Subcutaneous abdominal adipose tissue (tissue), 5 donors: ENCODE measurements at regions not wholly inside any gene's neighbourhood (a gene's known extent, or its start where the extent isn't known, plus 50 kb on each side); places are given as distances from the start of the nearest gene placed in this dataset.

Experiments used
- H3K27ac ChIP-seq: one replicate; pipeline ENCODE4 v1.7.0; 2013; ENCODE audit warnings: low read depth, mild to moderate bottlenecking, inconsistent platforms, low read length, moderate library complexity
- H3K27me3 ChIP-seq, 5 donors: one replicate each; pipeline ENCODE4 v1.7.0; 2013; ENCODE audit warnings: low read length in 5 of 5, inconsistent platforms in 1 of 5; ENCODE audit not compliant: control insufficient read depth in 5 of 5, insufficient read depth in 4 of 5
- H3K36me3 ChIP-seq, 5 donors: one replicate each; pipeline ENCODE4 v1.7.0; 2013; ENCODE audit warnings: low read length in 5 of 5; ENCODE audit not compliant: control insufficient read depth in 5 of 5, insufficient read depth in 5 of 5
- H3K4me1 ChIP-seq, 5 donors: one replicate each; pipeline ENCODE4 v1.7.0; 2013; ENCODE audit warnings: low read length in 5 of 5, mild to moderate bottlenecking in 3 of 5, moderate library complexity in 1 of 5; ENCODE audit not compliant: control insufficient read depth in 5 of 5, insufficient read depth in 5 of 5
- H3K4me3 ChIP-seq, 5 donors: one replicate each; pipeline ENCODE4 v1.7.0; 2013; ENCODE audit warnings: low read length in 5 of 5, low read depth in 1 of 5
- H3K9ac ChIP-seq, 5 donors: one replicate each; pipeline ENCODE4 v1.7.0; 2013; ENCODE audit warnings: low read length in 5 of 5, mild to moderate bottlenecking in 4 of 5, moderate library complexity in 3 of 5
- H3K9me3 ChIP-seq, 5 donors: one replicate each; pipeline ENCODE4 v1.7.0; 2013; ENCODE audit warnings: low read length in 5 of 5; ENCODE audit not compliant: control insufficient read depth in 5 of 5
- donor health status: healthy.
- donor health status: healthy.
- donor health status: healthy.
- donor health status: healthy.
- donor health status: healthy.

DNA sequence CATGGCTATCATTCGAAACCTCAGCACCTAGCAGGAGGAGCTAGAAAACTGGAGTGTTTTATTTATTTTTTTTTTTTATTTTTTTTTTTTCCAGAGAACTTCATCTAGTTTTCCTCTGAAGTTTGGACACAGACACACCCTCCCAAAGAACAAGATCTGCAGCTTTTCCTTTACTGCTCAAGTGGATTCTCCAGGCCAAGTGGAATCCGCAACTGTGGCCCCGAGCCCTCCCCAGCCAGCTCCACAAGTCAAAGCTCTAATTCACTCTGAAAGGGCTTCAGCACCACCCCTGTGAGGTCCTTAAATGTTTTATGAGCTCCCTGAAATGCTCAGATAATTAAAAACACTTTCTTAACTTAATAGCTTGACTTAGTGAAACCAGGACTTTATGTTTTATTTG, 332.1 kb upstream of the DYNLRB2 start:
- peaks cover 0 to 3% (median 0%) of the 10 kb centered on the region in 5 donors for H3K4me1 ChIP-seq
- H3K27me3 ChIP-seq = no peaks in the 10 kb centered on the region
- H3K4me3 ChIP-seq = no peak overlapping the region
- H3K9me3 ChIP-seq = no peaks in the 10 kb centered on the region
- no peaks in the 10 kb centered on the region for H3K36me3 ChIP-seq
- H3K27ac ChIP-seq = no peak overlapping the region
- H3K9ac ChIP-seq = no peak overlapping the region

- Histone ChIP-seq H3K4me3 (no peak overlapping the region), H3K9me3 (no peaks in the 10 kb centered on the region), H3K4me1 (peaks cover 0 to 3% (median 0%) of the 10 kb centered on the region in 5 donors), H3K27me3 (no peaks in the 10 kb centered on the region), H3K36me3 (no peaks in the 10 kb centered on the region), H3K9ac (no peak overlapping the region), H3K27ac (no peak overlapping the region)
These were observed 332.8 kb upstream of the DYNLRB2 start for GRCh38 chr16:80208015-80208414.

DNA sequence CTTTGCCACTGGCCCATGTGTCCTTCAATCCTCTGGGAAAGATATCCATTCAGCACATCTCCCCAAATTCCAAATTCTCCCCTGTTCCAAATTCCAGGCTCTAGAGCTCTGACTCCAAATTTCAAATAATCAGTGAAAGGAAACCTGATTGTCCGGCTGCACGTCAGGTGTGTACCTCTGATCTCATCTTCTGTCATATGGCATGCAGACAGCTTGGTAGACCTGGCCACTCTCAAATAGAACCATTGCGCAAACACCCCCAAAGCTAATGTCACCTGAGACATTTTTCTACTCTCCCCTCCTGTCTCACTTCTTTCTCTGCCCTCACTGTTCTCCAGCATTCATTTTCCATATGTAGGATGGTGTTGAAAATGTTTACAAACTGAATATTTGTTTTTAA, 337.0 kb upstream of the DYNLRB2 start:
- no peaks in the 10 kb centered on the region for H3K27me3 ChIP-seq
- H3K4me1 ChIP-seq = no peaks in the 10 kb centered on the region
- H3K4me3 ChIP-seq = no peak overlapping the region
- no peak overlapping the region for H3K9ac ChIP-seq
- H3K9me3 ChIP-seq = no peaks in the 10 kb centered on the region
- no peaks in the 10 kb centered on the region for H3K36me3 ChIP-seq
- H3K27ac ChIP-seq = no peak overlapping the region

DNA sequence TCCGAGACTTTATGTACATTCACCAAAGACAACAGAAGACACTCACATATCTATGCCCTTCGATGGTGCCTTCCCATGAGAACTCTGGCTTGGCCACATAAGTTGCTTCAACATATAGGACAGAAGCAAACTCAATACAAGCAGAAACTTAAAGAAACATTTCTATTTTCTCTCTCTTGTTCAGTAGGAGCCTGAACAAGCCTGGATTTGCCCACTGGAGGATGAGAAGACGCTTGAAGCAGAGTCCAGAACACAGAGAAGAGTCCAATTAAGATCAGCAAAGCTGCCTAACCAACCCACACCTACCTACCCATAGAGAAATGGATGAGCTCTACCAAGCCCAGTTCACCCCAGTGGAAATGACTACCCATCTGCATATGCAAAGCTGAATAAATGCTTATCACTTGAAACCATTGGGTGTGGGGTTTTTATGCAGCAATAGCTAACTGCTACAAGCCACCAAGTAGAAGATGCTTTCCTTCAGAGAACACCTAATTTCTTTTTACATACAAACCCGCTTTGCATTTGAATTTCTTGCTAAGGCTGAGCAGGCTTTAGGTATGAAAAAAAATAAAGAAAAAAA, 337.9 kb upstream of the DYNLRB2 start:
- no peaks in the 10 kb centered on the region for H3K9me3 ChIP-seq
- no peaks in the 10 kb centered on the region for H3K27me3 ChIP-seq
- no peak overlapping the region for H3K4me3 ChIP-seq
- no peaks in the 10 kb centered on the region for H3K36me3 ChIP-seq
- no peaks in the 10 kb centered on the region for H3K4me1 ChIP-seq
- no peak overlapping the region for H3K9ac ChIP-seq
- H3K27ac ChIP-seq = no peak overlapping the region

DNA sequence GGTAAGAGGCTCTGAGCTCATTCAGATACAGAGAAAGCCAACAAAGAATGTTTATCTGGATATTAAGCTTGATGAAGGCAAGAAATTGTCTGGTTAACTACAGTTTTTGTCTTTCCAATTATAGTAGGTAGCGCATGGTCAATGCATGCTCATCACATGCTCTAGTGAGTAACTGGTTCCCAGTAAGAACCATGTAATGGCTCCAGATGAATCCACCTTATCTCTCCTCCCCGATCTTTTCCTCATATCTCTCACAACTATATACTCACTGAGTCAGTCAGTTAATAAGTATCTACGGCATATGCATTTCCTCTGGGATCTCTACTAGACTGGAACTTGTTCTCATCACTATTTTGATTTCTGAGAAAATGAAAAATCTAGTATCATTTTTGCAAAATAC, 340.7 kb upstream of the DYNLRB2 start:
- H3K36me3 ChIP-seq = no peaks in the 10 kb centered on the region
- no peaks in the 10 kb centered on the region for H3K9me3 ChIP-seq
- H3K27me3 ChIP-seq = no peaks in the 10 kb centered on the region
- H3K4me1 ChIP-seq = peaks cover 0 to 3% (median 0%) of the 10 kb centered on the region in 5 donors
- no peak overlapping the region for H3K27ac ChIP-seq
- no peak overlapping the region for H3K9ac ChIP-seq
- H3K4me3 ChIP-seq = no peak overlapping the region

- H3K27me3 ChIP-seq = no peaks in the 10 kb centered on the region
- peaks cover 0 to 3% (median 0%) of the 10 kb centered on the region in 5 donors for H3K4me1 ChIP-seq
- no peak overlapping the region for H3K4me3 ChIP-seq
- H3K27ac ChIP-seq = no peak overlapping the region
- no peaks in the 10 kb centered on the region for H3K36me3 ChIP-seq
- no peak overlapping the region for H3K9ac ChIP-seq
- no peaks in the 10 kb centered on the region for H3K9me3 ChIP-seq
These were observed 341.2 kb upstream of the DYNLRB2 start for GRCh38 chr16:80199614-80200013.

GRCh38 chr16:80198311-80199299, 342.2 kb upstream of the DYNLRB2 start:
- no peak overlapping the region for H3K4me3 ChIP-seq
- H3K27ac ChIP-seq = no peak overlapping the region

DNA sequence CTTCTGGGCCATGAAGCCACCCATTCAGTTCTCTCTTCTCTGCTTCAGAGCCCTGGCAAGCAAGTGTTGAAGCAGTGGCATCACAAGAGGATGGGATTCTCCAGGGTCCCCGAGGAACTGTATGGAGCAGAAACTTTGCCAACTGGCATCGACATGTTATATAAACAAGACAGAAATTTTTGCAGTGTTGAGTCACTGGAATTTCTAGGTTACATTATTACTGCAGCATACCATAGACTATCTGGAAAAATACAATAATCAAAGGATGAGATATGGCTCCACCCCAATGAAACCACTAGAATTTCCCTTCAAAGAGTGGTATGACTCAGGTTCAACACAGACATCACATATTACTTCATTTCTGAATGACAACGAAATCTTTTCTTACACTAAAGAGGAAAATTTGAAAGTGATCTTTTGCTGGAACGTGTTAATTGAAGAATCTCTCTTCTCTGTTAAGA, 343.0 kb upstream of the DYNLRB2 start:
- Histone ChIP-seq H3K9ac (no peak overlapping the region), H3K27ac (no peak overlapping the region), H3K4me3 (no peak overlapping the region), H3K9me3 (no peaks in the 10 kb centered on the region), H3K36me3 (no peaks in the 10 kb centered on the region), H3K4me1 (peaks cover 0 to 3% (median 0%) of the 10 kb centered on the region in 5 donors), H3K27me3 (no peaks in the 10 kb centered on the region)

More at GRCh38 chr16:80198311-80199299, 342.2 kb upstream of the DYNLRB2 start:
- H3K9me3 ChIP-seq = no peaks in the 10 kb centered on the region
- peaks cover 0 to 3% (median 0%) of the 10 kb centered on the region in 5 donors for H3K4me1 ChIP-seq
- no peaks in the 10 kb centered on the region for H3K27me3 ChIP-seq
- H3K36me3 ChIP-seq = no peaks in the 10 kb centered on the region
- no peak overlapping the region for H3K9ac ChIP-seq

DNA sequence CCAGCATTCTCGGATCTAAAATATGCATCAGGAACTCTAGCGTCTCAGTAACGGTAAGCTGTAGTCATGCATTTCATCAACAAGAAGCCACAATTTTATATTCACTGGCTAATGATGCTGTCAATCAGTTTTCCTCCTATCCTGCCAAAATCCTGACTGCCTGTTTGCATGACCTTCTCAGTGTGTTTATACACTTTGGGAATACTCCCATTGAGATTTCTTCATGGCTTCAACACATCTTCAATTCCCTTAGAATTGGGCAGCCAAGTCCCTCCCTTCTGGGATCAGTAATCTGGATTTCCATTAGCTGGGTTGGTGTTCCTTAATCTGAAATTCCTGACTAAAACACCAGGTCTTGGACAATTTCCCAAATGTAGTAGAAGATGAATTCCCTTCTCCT, 348.9 kb upstream of the DYNLRB2 start:
- Histone ChIP-seq H3K36me3 (no peaks in the 10 kb centered on the region), H3K27me3 (no peaks in the 10 kb centered on the region), H3K4me3 (no peak overlapping the region), H3K9me3 (no peaks in the 10 kb centered on the region), H3K27ac (no peak overlapping the region), H3K9ac (no peak overlapping the region), H3K4me1 (no peaks in the 10 kb centered on the region)

DNA sequence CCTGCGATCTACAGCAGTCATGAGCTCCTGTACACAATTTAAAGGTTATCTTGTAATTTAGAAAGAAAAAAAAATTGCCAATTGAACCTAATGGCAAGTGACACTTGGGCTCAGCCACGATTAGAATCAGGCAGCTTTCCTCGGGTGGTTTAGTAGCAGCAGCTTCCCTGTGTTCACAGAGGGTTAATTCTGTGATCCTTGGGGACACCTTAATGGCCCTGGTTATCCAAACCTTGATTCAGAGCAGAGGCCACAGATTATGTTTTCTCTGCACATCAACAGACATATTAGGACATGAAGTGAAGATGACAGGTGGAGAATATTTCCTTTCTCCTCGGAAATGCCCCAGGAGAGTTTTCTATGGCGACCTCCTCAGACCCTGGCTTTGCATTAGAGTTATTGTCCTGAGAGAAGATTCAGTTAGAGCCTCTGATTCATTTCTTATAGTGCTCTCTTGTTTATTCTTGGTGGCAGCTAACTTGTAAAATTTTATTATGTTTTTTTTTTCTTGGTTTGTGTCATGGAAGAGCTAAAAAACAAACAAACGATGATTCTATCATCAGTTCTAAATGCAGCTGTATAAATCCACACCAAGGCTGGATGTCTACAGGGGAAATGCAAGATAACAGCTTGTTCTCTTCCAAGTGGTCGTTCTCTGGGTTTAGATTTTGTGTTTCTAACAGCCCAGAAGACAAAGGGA, 351.2 kb upstream of the DYNLRB2 start:
- H3K9me3 ChIP-seq = no peaks in the 10 kb centered on the region
- no peak overlapping the region for H3K27ac ChIP-seq
- H3K27me3 ChIP-seq = no peaks in the 10 kb centered on the region
- no peak overlapping the region for H3K4me3 ChIP-seq
- no peaks in the 10 kb centered on the region for H3K36me3 ChIP-seq
- no peak overlapping the region for H3K9ac ChIP-seq
- no peaks in the 10 kb centered on the region for H3K4me1 ChIP-seq
